AG09319 (cell line): ENCODE measurements at regions not wholly inside any gene's neighbourhood (a gene's known extent, or its start where the extent isn't known, plus 50 kb on each side); places are given as distances from the start of the nearest gene placed in this dataset.

Source experiments
- DNase-seq: peaks from one replicate; pipeline ENCODE4 v3.0.0-alpha.2; 2010; ENCODE audit warnings: low read depth; ENCODE audit errors: extremely low read depth
- CTCF ChIP-seq: IDR thresholded peaks from 2 replicates; pipeline ENCODE4 v1.5.1; 2011; ENCODE audit warnings: low read depth, mild to moderate bottlenecking, inconsistent platforms, low read length, moderate library complexity

GRCh38 chr3:16060945-16061344, 113.5 kb upstream of the GALNT15 start:
- TF ChIP-seq CTCF: no peak; the same call in 1 of the 2 replicates
- peak; percentile 61 for DNase-seq

- no peak for DNase-seq
- no peak for TF ChIP-seq CTCF
Observed at GRCh38 chr3:16061491-16061890, 113.0 kb upstream of the GALNT15 start.

DNA sequence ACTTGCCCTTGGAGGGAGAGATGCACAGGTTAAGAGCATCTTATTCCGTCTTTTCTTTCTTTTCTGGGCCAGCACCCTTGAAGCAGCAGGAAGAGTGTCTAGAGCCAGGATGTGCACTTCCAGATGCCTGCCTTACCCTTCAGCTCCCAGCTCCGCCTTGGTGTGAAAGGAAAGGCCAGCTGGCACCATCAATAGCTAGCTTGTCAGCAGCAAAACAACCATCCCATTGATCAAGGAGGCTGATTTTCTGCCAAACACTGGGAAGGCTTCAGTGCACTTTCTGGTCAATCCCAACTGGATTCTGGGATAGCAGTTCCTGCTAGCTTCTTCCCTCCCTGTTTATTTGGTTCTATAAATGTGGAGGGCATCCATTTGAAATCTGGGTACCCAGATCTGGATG, 110.9 kb upstream of the GALNT15 start:
- TF ChIP-seq CTCF: no peak
- no peak for DNase-seq

- peak; percentile 77 for DNase-seq
- no peak for TF ChIP-seq CTCF
Observed at GRCh38 chr3:16064642-16065414, 109.7 kb upstream of the GALNT15 start.

- TF ChIP-seq CTCF: no peak
- DNase-seq: no peak
Observed at GRCh38 chr3:16066545-16066944, 107.9 kb upstream of the GALNT15 start.

GRCh38 chr3:16066975-16067374, 107.5 kb upstream of the GALNT15 start:
- no peak for TF ChIP-seq CTCF
- DNase-seq: no peak

GRCh38 chr3:16067837-16068471, 106.5 kb upstream of the GALNT15 start:
- no peak for DNase-seq

More at GRCh38 chr3:16067837-16068471, 106.5 kb upstream of the GALNT15 start:
- no peak for TF ChIP-seq CTCF
